ENCODE measurements at regions not wholly inside any gene's neighbourhood (a gene's known extent, or its start where the extent isn't known, plus 50 kb on each side); places are given as distances from the start of the nearest gene placed in this dataset.

DNA sequence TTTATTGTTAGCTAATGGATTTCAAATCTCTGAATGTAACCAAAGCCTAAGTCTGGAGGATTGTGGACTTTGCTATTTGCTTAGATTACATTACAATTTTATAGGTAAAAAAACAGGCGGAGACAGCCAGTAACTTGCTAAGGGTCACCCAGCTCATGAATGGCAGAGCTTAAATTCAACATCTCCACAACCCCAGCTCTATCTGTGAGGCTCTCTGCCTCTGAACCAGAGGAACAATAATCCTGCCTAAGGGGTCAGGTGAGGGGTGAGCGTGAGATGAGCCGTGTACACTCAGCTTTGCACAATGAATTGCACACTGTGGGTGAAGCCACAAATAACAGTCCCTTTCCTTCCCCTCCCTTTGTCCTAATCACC is 69.8 kb upstream of the SPATA12 start:
- Histone ChIP-seq H4K20me1 (ENCODE audit: insufficient read depth, low read length) (no peaks in the 10 kb centered on the region), H3K27me3 (ENCODE audit: control insufficient read depth, insufficient read depth, low read length) (peaks cover 18% of the 10 kb centered on the region), H4K91ac (ENCODE audit: insufficient read depth, low read depth, low read length) (no peak overlapping the region), H3K9me3 (ENCODE audit: control insufficient read depth, insufficient read depth, low read length) (no peaks in the 10 kb centered on the region), H3K23ac (ENCODE audit: low read depth, low read length) (no peak overlapping the region), H3K56ac (ENCODE audit: extremely low read depth, insufficient read depth, low read length) (no peak overlapping the region), H2BK15ac (ENCODE audit: low read depth, low read length) (no peak overlapping the region), H4K5ac (ENCODE audit: low read depth, low read length) (no peak overlapping the region), H2BK5ac (ENCODE audit: low read depth, low read length, poor library complexity, severe bottlenecking) (no peak overlapping the region), H3K4ac (ENCODE audit: low read depth, low read length) (no peak overlapping the region), H2BK120ac (ENCODE audit: low read depth, low read length) (no peak overlapping the region), H3K4me3 (ENCODE audit: insufficient read depth, low read depth, low read length) (no peak overlapping the region), H3K4me1 (ENCODE audit: control insufficient read depth, insufficient read depth, low read length) (peaks cover 6% of the 10 kb centered on the region; the same call in 1 of the 2 replicates), H2AFZ (replicated peaks; ENCODE audit: low read length, poor library complexity) (no peak overlapping the region), H2BK20ac (ENCODE audit: low read depth, low read length) (no peak overlapping the region), H3K18ac (ENCODE audit: low read depth, low read length) (no peak overlapping the region), H3K14ac (replicated peaks; ENCODE audit: low read depth, low read length) (no peak overlapping the region), H3K27ac (ENCODE audit: insufficient read depth, low read length) (no peak overlapping the region), H3K79me1 (ENCODE audit: low read depth in 1 of 2, low read length in 2 of 2) (no peaks in the 10 kb centered on the region), H2AK9ac (replicated peaks; ENCODE audit: low read depth, low read length, poor library complexity) (no peak overlapping the region), H4K8ac (ENCODE audit: low read depth in 2 of 2, low read length in 2 of 2) (no peak overlapping the region), H3K4me2 (ENCODE audit: low read depth, low read length) (no peak overlapping the region), H2AK5ac (ENCODE audit: low read depth, low read length) (no peak overlapping the region), H3K9ac (ENCODE audit: low read depth, low read length) (no peak overlapping the region), H3K36me3 (ENCODE audit: control insufficient read depth, insufficient read depth, low read length) (no peaks in the 10 kb centered on the region), H3K9me1 (ENCODE audit: insufficient read depth, low read length) (no peaks in the 10 kb centered on the region; the same call in 1 of the 2 replicates)
- no peak for DNase-seq
- CTCF ChIA-PET = interaction anchor here (1.0 to 1.3 kb wide), 2 partner anchors 281 to 289 kb away, joined by 3 to 4 read pairs; no protein-coding TSS in a partner anchor
- no TSS peak for BruUV-seq (replicated peaks)
- POLR2A ChIA-PET (ENCODE audit: unreplicated experiment) = no interaction called here
- intact Hi-C loops (cut with micrococcal nuclease) (no loop called here), in situ Hi-C loops (cut with MboI; ENCODE audit: low sequenced_read_pairs) (no loop called here), dilution Hi-C loops (cut with HindIII; ENCODE audit: low sequenced_read_pairs, unreplicated experiment) (no loop called here)
- TF ChIP-seq, protein P1, sequence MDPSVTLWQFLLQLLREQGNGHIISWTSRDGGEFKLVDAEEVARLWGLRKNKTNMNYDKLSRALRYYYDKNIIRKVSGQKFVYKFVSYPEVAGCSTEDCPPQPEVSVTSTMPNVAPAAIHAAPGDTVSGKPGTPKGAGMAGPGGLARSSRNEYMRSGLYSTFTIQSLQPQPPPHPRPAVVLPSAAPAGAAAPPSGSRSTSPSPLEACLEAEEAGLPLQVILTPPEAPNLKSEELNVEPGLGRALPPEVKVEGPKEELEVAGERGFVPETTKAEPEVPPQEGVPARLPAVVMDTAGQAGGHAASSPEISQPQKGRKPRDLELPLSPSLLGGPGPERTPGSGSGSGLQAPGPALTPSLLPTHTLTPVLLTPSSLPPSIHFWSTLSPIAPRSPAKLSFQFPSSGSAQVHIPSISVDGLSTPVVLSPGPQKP (IDR thresholded peaks at IDR 0.05; ENCODE audit: borderline replicate concordance, low read depth, low read length) = no peak
- TF ChIP-seq MAFK (IDR thresholded peaks at IDR 0.05; ENCODE audit: low read depth, low read length) = no peak
- no peak for TF ChIP-seq RAD21 (IDR thresholded peaks at IDR 0.05; ENCODE audit: low read length)
- no peak for TF ChIP-seq CEBPB (IDR thresholded peaks at IDR 0.05; ENCODE audit: low read depth, low read length)
- TF ChIP-seq RCOR1 (IDR thresholded peaks at IDR 0.05; ENCODE audit: insufficient replicate concordance, low read length) = no peak
- WGBS, 2 experiments (ENCODE audit: extremely low coverage in 2 of 2, insufficient read length in 1 of 2) = no CpG with 5 or more reads among the region's 3 CpGs
- ATAC-seq (ENCODE audit: low read depth) = no peak
